Body of pancreas (tissue), 4 donors: ENCODE measurements at regions not wholly inside any gene's neighbourhood (a gene's known extent, or its start where the extent isn't known, plus 50 kb on each side); places are given as distances from the start of the nearest gene placed in this dataset.

ENCODE experiments used
- CTCF ChIP-seq, 7 experiments: fragments of 450-650 bp in 4 of 7; fragments of 200-600 bp in 3 of 7; sonication (generic) in 3 of 7; IDR thresholded peaks; one replicate each; pipeline ENCODE4 v1.5.1; 2016 to 2019; ENCODE audit warnings: antibody characterized with exemption in 7 of 7
- POLR2A ChIP-seq, 3 donors: fragments of 450-650 bp; IDR thresholded peaks; one replicate each; pipeline ENCODE4 v1.6.1; 2016; ENCODE audit warnings: antibody characterized with exemption in 3 of 3, mild to moderate bottlenecking in 2 of 3

GRCh38 chr11:70813651-70814050 is 415.3 kb downstream of the CTTN start:
- no peak for TF ChIP-seq POLR2A (IDR thresholded peaks at IDR 0.05)
- no peak for TF ChIP-seq CTCF (IDR thresholded peaks at IDR 0.05)
